HL-60 (cell line): ENCODE measurements at regions not wholly inside any gene's neighbourhood (a gene's known extent, or its start where the extent isn't known, plus 50 kb on each side); places are given as distances from the start of the nearest gene placed in this dataset.

Experiments used
- DNase-seq, 2 experiments: peaks; one replicate each; pipeline ENCODE4 v3.0.0-alpha.2; 2010 to 2020; ENCODE audit warnings: low read depth in 1 of 2, low spot score in 1 of 2
- H3K27ac ChIP-seq: fragments of 250-450 bp; sonication (Bioruptor Pico); replicated peaks from 2 replicates; pipeline ENCODE4 v1.5.1; 2020; ENCODE audit warnings: mild to moderate bottlenecking, moderate library complexity
- H3K27me3 ChIP-seq: fragments of 250-450 bp; sonication (Bioruptor Pico); 2 replicates; pipeline ENCODE4 v1.5.1; 2021; ENCODE audit warnings: mild to moderate bottlenecking, moderate library complexity; ENCODE audit not compliant: insufficient read depth, poor library complexity, severe bottlenecking
- H3K4me3 ChIP-seq: replicated peaks from 2 replicates; pipeline ENCODE4 v1.5.1; 2011; ENCODE audit warnings: mild to moderate bottlenecking, control low read depth, low read length; ENCODE audit not compliant: insufficient read depth
- GABPA ChIP-seq: IDR thresholded peaks from 2 replicates; pipeline ENCODE4 v1.6.1; 2012; ENCODE audit warnings: low read depth
- POLR2AphosphoS5 ChIP-seq: IDR thresholded peaks from 2 replicates; pipeline ENCODE4 v1.6.1; 2012; ENCODE audit warnings: low read depth
- SPI1 ChIP-seq: IDR thresholded peaks from 2 replicates; pipeline ENCODE4 v1.6.1; 2012; ENCODE audit warnings: low read depth, mild to moderate bottlenecking, borderline replicate concordance
- TF ChIP-seq, protein P1 (sequence below): IDR thresholded peaks from 2 replicates; pipeline ENCODE4 v1.6.1; 2012; ENCODE audit warnings: low read depth; ENCODE audit not compliant: insufficient replicate concordance
- TF ChIP-seq, protein P2 (sequence below): IDR thresholded peaks from one replicate; pipeline ENCODE4 v1.5.1; 2011; ENCODE audit warnings: low read length, control low read depth, inconsistent platforms; ENCODE audit not compliant: insufficient read depth

DNA sequence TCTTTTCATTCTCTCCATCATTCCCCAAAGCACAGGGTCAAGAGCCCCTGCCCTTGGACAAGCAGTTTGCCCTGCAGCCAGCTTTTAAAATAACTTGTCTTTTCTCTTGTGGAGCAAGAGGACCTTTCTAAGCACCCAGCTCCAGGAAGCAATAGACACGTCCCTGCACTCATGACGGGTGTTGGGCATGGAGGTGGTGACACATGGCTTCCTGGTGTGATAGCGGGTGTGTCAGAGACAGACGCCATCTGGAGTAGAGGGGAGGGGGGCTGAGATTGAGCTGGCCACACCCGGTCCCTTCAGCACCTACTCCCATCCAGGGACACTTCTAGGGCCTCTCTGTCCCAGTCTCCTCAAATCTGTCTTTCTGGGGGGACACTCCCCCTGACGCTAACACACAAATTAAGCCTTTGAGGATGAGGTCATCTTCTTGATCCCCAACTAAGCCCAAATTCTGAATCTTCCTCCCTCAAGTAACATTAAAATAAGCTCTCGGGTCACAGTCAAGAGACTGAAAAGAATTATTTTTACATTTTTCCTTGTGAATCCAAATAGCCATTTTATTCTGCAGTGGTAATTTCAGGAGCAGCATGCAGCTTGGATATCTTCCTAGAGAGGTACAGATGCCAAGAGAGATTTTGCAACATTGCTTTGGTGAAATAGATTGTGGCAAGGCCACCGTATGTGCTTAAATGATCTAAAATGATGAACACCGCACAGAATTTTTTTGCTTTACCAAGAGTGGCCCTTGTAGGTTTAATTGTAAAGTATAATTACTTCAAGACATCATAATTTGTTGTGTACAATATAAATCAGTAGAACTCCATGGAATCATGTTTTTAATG, 216.6 kb upstream of the IRX3 start:
- Histone ChIP-seq H3K4me3 (no peak overlapping the region), H3K27ac (no peak overlapping the region), H3K27me3 (no peaks in the 10 kb centered on the region)
- TF ChIP-seq, protein P1, sequence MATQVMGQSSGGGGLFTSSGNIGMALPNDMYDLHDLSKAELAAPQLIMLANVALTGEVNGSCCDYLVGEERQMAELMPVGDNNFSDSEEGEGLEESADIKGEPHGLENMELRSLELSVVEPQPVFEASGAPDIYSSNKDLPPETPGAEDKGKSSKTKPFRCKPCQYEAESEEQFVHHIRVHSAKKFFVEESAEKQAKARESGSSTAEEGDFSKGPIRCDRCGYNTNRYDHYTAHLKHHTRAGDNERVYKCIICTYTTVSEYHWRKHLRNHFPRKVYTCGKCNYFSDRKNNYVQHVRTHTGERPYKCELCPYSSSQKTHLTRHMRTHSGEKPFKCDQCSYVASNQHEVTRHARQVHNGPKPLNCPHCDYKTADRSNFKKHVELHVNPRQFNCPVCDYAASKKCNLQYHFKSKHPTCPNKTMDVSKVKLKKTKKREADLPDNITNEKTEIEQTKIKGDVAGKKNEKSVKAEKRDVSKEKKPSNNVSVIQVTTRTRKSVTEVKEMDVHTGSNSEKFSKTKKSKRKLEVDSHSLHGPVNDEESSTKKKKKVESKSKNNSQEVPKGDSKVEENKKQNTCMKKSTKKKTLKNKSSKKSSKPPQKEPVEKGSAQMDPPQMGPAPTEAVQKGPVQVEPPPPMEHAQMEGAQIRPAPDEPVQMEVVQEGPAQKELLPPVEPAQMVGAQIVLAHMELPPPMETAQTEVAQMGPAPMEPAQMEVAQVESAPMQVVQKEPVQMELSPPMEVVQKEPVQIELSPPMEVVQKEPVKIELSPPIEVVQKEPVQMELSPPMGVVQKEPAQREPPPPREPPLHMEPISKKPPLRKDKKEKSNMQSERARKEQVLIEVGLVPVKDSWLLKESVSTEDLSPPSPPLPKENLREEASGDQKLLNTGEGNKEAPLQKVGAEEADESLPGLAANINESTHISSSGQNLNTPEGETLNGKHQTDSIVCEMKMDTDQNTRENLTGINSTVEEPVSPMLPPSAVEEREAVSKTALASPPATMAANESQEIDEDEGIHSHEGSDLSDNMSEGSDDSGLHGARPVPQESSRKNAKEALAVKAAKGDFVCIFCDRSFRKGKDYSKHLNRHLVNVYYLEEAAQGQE, result no peak
- no peak for TF ChIP-seq POLR2AphosphoS5
- no peak for TF ChIP-seq GABPA
- TF ChIP-seq, protein P2, sequence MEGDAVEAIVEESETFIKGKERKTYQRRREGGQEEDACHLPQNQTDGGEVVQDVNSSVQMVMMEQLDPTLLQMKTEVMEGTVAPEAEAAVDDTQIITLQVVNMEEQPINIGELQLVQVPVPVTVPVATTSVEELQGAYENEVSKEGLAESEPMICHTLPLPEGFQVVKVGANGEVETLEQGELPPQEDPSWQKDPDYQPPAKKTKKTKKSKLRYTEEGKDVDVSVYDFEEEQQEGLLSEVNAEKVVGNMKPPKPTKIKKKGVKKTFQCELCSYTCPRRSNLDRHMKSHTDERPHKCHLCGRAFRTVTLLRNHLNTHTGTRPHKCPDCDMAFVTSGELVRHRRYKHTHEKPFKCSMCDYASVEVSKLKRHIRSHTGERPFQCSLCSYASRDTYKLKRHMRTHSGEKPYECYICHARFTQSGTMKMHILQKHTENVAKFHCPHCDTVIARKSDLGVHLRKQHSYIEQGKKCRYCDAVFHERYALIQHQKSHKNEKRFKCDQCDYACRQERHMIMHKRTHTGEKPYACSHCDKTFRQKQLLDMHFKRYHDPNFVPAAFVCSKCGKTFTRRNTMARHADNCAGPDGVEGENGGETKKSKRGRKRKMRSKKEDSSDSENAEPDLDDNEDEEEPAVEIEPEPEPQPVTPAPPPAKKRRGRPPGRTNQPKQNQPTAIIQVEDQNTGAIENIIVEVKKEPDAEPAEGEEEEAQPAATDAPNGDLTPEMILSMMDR, result no peak
- TF ChIP-seq SPI1, result no peak
- DNase-seq, result no peak

DNA sequence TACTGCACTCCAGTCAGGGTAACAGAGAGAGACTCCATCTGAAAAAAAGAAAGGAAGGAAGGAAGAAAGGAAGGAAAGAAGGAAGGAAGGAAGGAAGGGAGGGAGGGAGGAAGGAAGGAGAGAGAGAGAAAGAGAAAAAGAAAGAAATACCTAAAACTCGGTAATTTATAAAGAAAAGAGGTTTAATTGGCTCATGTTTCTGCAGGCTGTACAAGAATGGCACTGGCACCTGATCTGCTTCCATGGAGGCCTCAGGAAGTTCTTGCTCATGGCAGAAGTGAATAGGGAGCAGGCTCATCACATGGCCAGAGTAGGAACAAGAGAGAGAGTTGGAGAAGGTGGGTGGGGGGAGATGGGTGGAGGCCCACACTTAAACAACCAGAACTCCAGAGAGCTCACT, 215.2 kb upstream of the IRX3 start:
- DNase-seq, result no peak
- TF ChIP-seq, protein P1, result no peak
- TF ChIP-seq GABPA (no peak), POLR2AphosphoS5 (no peak), SPI1 (no peak)
- TF ChIP-seq, protein P2, result no peak
- H3K27ac ChIP-seq, result no peak overlapping the region
- no peaks in the 10 kb centered on the region for H3K27me3 ChIP-seq
- no peak overlapping the region for H3K4me3 ChIP-seq

DNA sequence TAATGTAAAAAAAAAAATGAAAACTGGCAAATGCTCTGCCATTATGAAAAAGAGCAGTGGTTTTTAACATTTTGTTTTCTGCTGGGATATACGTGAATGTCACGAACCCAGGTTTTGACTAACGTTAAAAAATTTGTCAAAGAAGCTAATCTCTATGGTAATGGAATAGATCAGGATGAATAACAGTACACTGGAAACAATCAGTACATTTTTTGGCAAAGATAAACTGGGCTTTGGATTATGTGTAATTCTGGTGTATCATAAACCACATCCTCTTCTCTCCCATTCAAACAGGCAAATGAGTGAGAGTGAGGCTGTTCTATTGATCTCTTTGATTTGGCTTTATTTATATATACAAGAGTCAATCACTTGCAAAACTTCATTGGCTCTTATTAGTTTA, 207.0 kb upstream of the IRX3 start:
- DNase-seq, result no peak
- Histone ChIP-seq H3K4me3 (no peak overlapping the region), H3K27ac (no peak overlapping the region), H3K27me3 (no peaks in the 10 kb centered on the region)
- TF ChIP-seq SPI1 (no peak), GABPA (no peak), POLR2AphosphoS5 (no peak)
- TF ChIP-seq, protein P1, result no peak
- TF ChIP-seq, protein P2, result no peak
